ENCODE measurements at regions not wholly inside any gene's neighbourhood (a gene's known extent, or its start where the extent isn't known, plus 50 kb on each side); places are given as distances from the start of the nearest gene placed in this dataset.
A peak's percentile ranks its signal among the peaks of the same experiment; 100 is the strongest.
"Not testable (repeated sequence)": the region's sequence is repeated elsewhere in the genome, so short reads cannot be mapped to it uniquely, and the experiment has no call there.

DNA sequence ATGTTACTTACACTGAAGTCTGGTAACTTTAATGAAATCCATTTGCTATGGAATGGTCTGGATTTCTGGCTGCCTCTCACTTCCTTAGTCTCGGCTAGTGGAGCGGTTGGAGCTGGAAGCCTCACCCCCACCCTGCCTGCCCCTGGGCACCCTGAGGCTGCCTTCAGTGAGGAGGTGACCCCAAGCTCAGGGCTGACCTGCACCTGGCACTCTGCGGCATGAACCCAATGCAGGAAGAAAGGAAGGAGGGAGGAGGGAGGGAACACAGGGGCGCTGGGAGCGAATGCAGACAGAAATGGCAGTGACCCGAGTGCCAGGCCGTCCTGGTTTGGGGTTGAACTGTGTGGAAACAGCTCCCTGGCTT is 353.1 kb downstream of the TMEM121 start:
- H3K27me3 Mint-ChIP-seq (ENCODE audit: low read depth) = no peaks in the 10 kb centered on the region
- no peaks in the 10 kb centered on the region for H3K4me1 Mint-ChIP-seq (ENCODE audit: low read depth)
- DNase-seq (ENCODE audit: low spot score) = no peak
- H3K36me3 Mint-ChIP-seq (ENCODE audit: low read depth) = no peaks in the 10 kb centered on the region
- no peak overlapping the region for H3K4me3 Mint-ChIP-seq (ENCODE audit: unreplicated experiment)
- TF ChIP-seq, protein P1, sequence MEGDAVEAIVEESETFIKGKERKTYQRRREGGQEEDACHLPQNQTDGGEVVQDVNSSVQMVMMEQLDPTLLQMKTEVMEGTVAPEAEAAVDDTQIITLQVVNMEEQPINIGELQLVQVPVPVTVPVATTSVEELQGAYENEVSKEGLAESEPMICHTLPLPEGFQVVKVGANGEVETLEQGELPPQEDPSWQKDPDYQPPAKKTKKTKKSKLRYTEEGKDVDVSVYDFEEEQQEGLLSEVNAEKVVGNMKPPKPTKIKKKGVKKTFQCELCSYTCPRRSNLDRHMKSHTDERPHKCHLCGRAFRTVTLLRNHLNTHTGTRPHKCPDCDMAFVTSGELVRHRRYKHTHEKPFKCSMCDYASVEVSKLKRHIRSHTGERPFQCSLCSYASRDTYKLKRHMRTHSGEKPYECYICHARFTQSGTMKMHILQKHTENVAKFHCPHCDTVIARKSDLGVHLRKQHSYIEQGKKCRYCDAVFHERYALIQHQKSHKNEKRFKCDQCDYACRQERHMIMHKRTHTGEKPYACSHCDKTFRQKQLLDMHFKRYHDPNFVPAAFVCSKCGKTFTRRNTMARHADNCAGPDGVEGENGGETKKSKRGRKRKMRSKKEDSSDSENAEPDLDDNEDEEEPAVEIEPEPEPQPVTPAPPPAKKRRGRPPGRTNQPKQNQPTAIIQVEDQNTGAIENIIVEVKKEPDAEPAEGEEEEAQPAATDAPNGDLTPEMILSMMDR (IDR thresholded peaks at IDR 0.05) = no peak
- H3K27ac Mint-ChIP-seq (ENCODE audit: unreplicated experiment) = no peak overlapping the region
- peaks cover 34% of the 10 kb centered on the region for H3K9me3 Mint-ChIP-seq (ENCODE audit: low read depth)

DNA sequence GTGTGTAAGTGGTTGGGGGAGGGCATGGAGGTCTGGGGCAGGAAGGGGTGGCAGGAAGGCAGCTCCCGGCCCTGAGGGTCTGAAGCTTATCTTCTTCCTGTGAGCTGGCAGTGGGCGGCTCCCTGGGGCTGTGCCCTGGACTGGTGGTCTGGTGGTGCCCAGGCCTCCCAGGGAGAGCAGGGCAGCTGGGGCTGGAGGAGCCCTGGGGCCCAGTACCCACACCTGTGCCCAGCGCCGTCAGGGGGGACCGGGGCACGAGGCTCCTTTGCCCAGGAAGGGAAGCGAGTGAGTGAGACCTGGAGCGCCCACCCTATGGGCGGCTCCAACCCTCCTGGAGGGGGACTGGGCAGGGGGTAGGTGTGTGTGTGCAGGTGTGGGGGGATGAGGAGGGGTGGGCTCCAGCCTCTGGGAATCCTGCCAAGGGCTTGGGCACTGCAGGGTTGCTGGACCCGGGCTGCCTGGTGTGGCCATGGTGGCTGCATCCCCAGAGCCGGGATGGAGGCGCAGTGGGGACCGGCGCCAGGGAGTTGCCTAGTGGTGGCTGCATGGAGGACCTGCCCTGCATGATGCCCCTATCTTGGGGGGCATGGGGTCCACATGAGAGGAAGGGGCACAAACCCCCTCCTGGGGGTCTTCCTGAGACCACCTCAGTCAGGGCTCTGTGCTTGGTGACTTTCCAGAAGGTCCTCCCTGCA is 353.6 kb downstream of the TMEM121 start:
- no peaks in the 10 kb centered on the region for H3K4me1 Mint-ChIP-seq (ENCODE audit: low read depth)
- H3K36me3 Mint-ChIP-seq (ENCODE audit: low read depth) = no peaks in the 10 kb centered on the region
- H3K27me3 Mint-ChIP-seq (ENCODE audit: low read depth) = no peaks in the 10 kb centered on the region
- H3K9me3 Mint-ChIP-seq (ENCODE audit: low read depth) = peaks cover 30% of the 10 kb centered on the region
- TF ChIP-seq, protein P1 (IDR thresholded peaks at IDR 0.05) = no peak
- DNase-seq (ENCODE audit: low spot score) = peak; percentile 86
- no peak overlapping the region for H3K27ac Mint-ChIP-seq (ENCODE audit: unreplicated experiment)
- H3K4me3 Mint-ChIP-seq (ENCODE audit: unreplicated experiment) = no peak overlapping the region

DNA sequence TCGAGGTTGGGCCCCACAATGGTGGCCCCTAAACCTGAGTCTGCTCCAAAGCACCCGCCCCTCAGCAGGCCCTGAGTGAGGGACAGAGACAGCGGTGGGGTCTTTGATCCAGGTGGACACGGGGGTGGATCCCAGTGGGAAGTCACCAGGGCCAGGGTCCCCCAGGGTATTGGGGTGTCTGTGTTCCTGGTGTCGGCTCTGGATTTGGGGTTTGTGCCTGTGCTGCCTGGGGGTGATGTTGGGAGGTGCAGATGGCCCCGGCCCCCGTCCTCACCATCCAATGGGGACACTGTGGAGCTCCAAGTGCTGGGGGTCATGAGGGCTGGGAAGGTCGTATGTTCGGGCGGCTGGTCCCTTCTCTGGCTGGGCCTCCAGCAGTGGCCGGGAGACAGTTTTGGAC is 354.2 kb downstream of the TMEM121 start:
- Mint-ChIP-seq H3K36me3 (ENCODE audit: low read depth) (peaks cover 2% of the 10 kb centered on the region), H3K4me3 (ENCODE audit: unreplicated experiment) (no peak overlapping the region), H3K9me3 (ENCODE audit: low read depth) (peaks cover 27% of the 10 kb centered on the region), H3K27ac (ENCODE audit: unreplicated experiment) (no peak overlapping the region), H3K4me1 (ENCODE audit: low read depth) (no peaks in the 10 kb centered on the region), H3K27me3 (ENCODE audit: low read depth) (no peaks in the 10 kb centered on the region)
- DNase-seq (ENCODE audit: low spot score) = no peak
- TF ChIP-seq, protein P1 (IDR thresholded peaks at IDR 0.05) = no peak

DNA sequence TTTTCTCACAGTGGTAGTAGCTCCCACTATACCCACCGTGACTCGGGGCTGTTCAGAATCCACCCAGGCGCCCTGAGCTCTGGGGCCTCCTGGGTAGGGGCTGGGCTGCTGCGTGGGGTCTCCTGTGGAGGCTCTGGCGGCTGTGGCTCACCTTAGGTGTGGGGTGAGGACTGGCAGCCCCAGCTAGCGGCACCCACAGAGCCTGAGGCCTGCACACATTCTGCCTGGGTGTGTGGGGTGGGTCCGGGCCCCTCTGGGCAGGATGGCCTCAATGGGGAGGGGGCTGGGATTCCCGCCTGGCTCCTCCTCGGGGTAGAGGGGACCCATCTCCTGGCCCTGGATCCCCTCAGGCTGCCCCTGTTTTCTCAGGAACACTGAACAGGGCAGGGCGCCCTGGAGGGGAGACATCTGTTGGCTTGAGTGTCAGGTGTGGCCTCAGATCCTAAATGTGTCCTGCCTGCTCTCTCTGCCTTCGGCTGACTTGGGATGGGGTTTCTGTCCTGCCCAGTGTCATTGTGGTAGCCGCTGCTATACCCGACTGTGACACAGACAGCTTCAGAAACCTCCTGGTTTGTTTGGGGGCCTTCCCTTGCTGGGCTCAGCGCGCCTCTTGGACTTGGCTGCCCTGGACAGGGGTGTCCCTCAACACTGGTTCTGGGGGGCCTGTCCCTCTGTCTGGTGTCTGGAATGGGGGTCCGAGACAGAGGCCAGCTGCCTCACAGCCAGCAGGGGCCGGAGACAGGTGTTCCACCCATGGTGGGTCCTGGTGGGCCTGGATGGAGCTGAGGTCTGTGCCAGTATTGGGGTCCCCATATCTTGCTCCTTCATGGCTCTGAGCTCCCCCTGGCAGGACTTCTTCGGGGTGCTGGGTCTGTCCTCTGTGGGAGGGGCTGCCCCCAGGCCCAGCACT is 354.9 kb downstream of the TMEM121 start:
- H3K27me3 Mint-ChIP-seq (ENCODE audit: low read depth) = no peaks in the 10 kb centered on the region
- H3K36me3 Mint-ChIP-seq (ENCODE audit: low read depth) = peaks cover 2% of the 10 kb centered on the region
- DNase-seq (ENCODE audit: low spot score) = peak; percentile 83
- H3K4me3 Mint-ChIP-seq (ENCODE audit: unreplicated experiment) = no peak overlapping the region
- TF ChIP-seq, protein P1 (IDR thresholded peaks at IDR 0.05) = no peak
- H3K9me3 Mint-ChIP-seq (ENCODE audit: low read depth) = peaks cover 20% of the 10 kb centered on the region
- no peaks in the 10 kb centered on the region for H3K4me1 Mint-ChIP-seq (ENCODE audit: low read depth)
- no peak overlapping the region for H3K27ac Mint-ChIP-seq (ENCODE audit: unreplicated experiment)

DNA sequence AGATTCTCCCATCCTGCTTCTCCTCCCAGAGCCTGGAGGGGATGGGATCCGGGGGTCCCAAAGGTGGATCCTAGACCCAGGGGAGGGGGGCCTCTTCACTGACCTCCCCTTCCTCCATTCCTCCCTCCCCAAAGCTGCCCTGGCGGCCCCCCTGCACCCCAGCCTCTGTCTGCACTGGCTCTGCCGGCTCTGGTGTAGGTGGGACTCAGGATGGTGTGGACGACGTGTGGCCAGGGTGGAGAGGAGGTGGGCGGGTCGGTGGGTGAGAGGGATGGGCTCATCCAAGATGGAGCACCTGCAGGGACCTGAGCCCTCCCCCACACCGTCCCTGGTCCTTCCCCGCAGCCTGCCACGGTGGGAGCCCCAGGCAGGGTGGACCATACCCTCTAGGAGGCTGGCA is 355.6 kb downstream of the TMEM121 start:
- DNase-seq (ENCODE audit: low spot score) = peak; percentile 63
- not testable (repeated sequence) for H3K4me3 Mint-ChIP-seq (ENCODE audit: unreplicated experiment); H3K36me3 Mint-ChIP-seq (ENCODE audit: low read depth); H3K4me1 Mint-ChIP-seq (ENCODE audit: low read depth); H3K27ac Mint-ChIP-seq (ENCODE audit: unreplicated experiment); H3K27me3 Mint-ChIP-seq (ENCODE audit: low read depth)
- peaks cover 15% of the 10 kb centered on the region for H3K9me3 Mint-ChIP-seq (ENCODE audit: low read depth)

Measured in chondrocyte (in vitro differentiated cells).